Brain microvascular endothelial cell (primary cell): ENCODE measurements at regions not wholly inside any gene's neighbourhood (a gene's known extent, or its start where the extent isn't known, plus 50 kb on each side); places are given as distances from the start of the nearest gene placed in this dataset.

Experiments
- DNase-seq: peaks from one replicate; pipeline ENCODE4 v3.0.0-alpha.2; 2020
- H3K27ac ChIP-seq: fragments of 250-450 bp; sonication (Bioruptor Pico); 2 replicates; pipeline ENCODE4 v1.5.1; 2020; ENCODE audit warnings: mild to moderate bottlenecking, moderate library complexity
- H3K27me3 ChIP-seq: fragments of 250-450 bp; sonication (Bioruptor Pico); replicated peaks from 2 replicates; pipeline ENCODE4 v1.5.1; 2020; ENCODE audit warnings: mild to moderate bottlenecking
- H3K36me3 ChIP-seq: fragments of 250-450 bp; sonication (Bioruptor Pico); replicated peaks from 2 replicates; pipeline ENCODE4 v1.5.1; 2020; ENCODE audit warnings: mild to moderate bottlenecking
- H3K4me3 ChIP-seq: 2 replicates; pipeline ENCODE4 v1.5.1; 2011; ENCODE audit warnings: low read depth, mild to moderate bottlenecking, control low read depth, low read length, moderate library complexity
- in situ Hi-C: cut with HindIII; loops from 2 replicates; pipeline ENCODE4 v1.10.0; 2017; ENCODE audit warnings: low sequenced_read_pairs, low pct_ligation_motif_present
- TF ChIP-seq, protein P1 (sequence below): IDR thresholded peaks from 2 replicates; pipeline ENCODE4 v1.5.1; 2011; ENCODE audit warnings: low read depth, mild to moderate bottlenecking, moderate library complexity, low read length, control low read depth, inconsistent platforms; ENCODE audit errors: missing control alignments

DNA sequence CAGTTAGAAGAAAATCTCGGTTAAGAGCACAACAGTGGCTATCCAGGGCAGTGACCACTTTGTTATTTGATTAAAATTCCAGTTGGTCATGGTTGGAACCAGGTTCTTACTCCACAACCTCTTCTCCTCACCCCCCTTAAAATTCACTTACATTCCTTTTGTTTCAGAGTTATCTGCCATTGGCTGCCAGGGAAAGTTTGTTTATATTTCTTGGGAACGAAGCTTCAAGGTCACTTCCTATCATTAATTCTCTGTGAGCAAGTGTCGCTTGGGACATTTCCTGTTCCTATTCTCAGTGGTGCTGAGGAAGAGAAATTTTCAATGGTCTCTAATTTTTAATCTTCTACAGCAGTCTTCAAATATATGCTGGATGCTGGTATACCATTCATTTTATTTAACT is 121.1 kb upstream of the COL21A1 start:
- TF ChIP-seq, protein P1, sequence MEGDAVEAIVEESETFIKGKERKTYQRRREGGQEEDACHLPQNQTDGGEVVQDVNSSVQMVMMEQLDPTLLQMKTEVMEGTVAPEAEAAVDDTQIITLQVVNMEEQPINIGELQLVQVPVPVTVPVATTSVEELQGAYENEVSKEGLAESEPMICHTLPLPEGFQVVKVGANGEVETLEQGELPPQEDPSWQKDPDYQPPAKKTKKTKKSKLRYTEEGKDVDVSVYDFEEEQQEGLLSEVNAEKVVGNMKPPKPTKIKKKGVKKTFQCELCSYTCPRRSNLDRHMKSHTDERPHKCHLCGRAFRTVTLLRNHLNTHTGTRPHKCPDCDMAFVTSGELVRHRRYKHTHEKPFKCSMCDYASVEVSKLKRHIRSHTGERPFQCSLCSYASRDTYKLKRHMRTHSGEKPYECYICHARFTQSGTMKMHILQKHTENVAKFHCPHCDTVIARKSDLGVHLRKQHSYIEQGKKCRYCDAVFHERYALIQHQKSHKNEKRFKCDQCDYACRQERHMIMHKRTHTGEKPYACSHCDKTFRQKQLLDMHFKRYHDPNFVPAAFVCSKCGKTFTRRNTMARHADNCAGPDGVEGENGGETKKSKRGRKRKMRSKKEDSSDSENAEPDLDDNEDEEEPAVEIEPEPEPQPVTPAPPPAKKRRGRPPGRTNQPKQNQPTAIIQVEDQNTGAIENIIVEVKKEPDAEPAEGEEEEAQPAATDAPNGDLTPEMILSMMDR: no peak
- in situ Hi-C loops: loop anchor here (25.0 kb wide), 1 partner anchor 244 kb away; no protein-coding TSS in a partner anchor
- no peaks in the 10 kb centered on the region for H3K36me3 ChIP-seq
- no peak overlapping the region for H3K4me3 ChIP-seq
- DNase-seq: no peak
- H3K27ac ChIP-seq: no peak overlapping the region
- H3K27me3 ChIP-seq: no peaks in the 10 kb centered on the region

DNA sequence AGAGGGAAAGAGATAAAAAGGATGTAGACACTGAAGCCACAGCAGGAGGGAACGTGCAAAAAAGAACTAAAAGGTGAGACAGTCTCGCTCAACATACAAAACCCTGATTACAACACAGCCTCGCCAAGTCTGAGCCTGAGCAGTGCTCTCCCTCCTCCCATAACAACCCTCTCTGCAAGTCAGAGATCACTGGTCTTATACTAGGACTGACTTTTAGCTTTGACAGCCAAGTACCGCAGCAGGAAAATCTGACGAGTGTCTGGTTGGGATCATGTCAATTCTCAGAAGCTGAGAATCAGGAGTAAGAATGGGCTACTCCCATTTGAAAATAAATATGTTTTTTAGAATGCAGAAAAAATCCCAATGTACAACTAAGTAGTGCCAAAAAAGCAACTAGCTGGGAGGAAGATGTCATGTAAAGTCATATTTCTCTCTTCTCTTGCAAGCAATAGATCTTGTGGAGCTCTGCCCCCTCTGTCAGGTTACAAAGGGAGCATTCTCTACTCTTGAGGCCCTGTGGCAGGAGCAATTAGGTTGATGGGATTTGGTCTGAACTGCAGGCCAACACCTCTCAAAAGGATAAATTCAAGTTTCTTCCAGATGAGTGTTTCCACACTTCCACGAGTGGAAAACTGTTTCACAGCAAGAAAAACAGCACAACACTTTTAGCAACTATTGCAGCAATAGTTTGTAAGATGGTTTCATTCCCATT is 118.9 kb upstream of the COL21A1 start:
- Histone ChIP-seq H3K27ac (no peak overlapping the region), H3K4me3 (no peak overlapping the region), H3K27me3 (no peaks in the 10 kb centered on the region), H3K36me3 (no peaks in the 10 kb centered on the region)
- in situ Hi-C loops: loop anchor here (25.0 kb wide), 1 partner anchor 246 kb away; no protein-coding TSS in a partner anchor
- DNase-seq: no peak
- TF ChIP-seq, protein P1: no peak

DNA sequence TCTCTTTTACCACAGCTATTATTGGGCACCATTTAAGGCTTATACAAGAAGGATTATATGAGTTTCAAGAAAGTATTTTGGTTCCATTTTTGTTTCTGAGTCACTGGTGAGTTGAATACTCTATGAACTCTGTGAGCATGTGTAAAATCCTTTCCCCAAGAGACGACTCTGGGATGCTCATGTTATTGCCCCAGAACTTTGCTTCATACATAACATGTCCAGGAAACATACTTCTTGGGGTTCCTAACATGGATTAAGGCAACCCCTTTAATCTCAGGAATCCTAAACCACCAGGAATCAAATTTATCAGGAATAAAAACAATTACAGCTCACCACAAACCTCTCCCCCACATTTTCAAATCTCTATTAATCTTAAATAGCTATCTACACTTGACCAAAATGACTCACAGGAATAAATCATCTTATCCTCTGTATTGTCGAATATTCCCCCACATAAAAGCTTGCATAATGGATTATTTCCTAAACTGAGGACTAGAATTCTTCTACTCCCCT is 117.5 kb upstream of the COL21A1 start:
- peak; percentile 51 for DNase-seq
- peak overlapping the region; percentile 12 for H3K27ac ChIP-seq
- no peaks in the 10 kb centered on the region for H3K27me3 ChIP-seq
- no peak overlapping the region for H3K4me3 ChIP-seq
- TF ChIP-seq, protein P1: no peak
- H3K36me3 ChIP-seq: no peaks in the 10 kb centered on the region
- in situ Hi-C loops: loop anchor here (25.0 kb wide), 1 partner anchor 247 kb away; no protein-coding TSS in a partner anchor

DNA sequence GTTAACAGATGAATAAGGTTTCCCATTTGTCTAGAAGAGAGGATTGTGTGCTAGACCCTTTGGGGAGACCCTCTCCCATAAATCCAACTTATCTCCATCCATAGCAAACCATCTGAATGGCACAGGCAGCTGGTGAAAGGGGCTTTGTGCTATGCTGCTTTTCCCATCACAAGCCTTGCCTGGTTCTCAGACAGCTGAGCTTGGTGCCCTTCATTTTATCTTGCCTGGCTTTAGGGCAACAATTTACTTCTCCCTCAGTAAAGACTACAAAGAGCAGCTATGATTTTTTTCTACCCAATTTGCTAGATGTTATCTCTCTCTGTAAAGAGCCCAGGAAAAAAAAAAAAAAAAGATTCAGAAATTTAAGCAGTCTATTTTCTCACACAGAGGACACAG is 117.0 kb upstream of the COL21A1 start:
- no peak overlapping the region for H3K4me3 ChIP-seq
- H3K27ac ChIP-seq: no peak overlapping the region
- TF ChIP-seq, protein P1: no peak
- in situ Hi-C loops: loop anchor here (25.0 kb wide), 1 partner anchor 248 kb away; no protein-coding TSS in a partner anchor
- DNase-seq: no peak
- H3K36me3 ChIP-seq: no peaks in the 10 kb centered on the region
- H3K27me3 ChIP-seq: no peaks in the 10 kb centered on the region

DNA sequence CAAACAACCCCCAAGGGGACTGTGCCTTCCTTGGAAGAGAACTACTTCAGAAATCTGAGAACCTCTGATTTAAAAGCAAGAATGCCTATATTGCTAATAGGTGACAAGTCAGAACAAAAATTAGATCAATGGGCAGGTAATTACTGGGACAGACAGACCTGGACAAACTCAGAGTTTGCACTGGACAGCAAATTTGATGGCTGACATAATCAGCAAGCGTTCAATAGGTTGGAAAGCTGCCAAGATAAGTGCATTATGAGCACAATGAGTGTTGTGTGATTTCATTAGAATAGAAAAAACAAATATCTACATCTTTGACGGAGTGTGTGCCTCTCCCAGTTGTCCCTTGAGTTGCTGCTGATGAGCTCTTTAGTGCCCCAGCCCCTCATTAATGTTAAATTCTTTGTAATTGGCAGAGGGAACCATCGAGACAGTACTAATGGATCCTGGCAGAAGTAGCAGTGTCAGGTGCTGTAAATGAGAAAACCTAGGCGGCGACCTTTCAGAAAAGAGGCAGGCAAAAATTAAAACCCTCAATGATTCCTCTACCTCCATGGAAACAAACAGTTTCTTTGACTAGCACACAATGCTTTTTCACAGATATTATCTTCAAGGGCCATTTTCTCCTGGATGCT is 116.5 kb upstream of the COL21A1 start:
- no peak for DNase-seq
- TF ChIP-seq, protein P1: no peak
- Histone ChIP-seq H3K36me3 (no peaks in the 10 kb centered on the region), H3K27ac (no peak overlapping the region), H3K4me3 (no peak overlapping the region), H3K27me3 (no peaks in the 10 kb centered on the region)
- in situ Hi-C loops: loop anchor here (25.0 kb wide), 1 partner anchor 248 kb away; no protein-coding TSS in a partner anchor
